K562 (cell line): ENCODE measurements at regions not wholly inside any gene's neighbourhood (a gene's known extent, or its start where the extent isn't known, plus 50 kb on each side); places are given as distances from the start of the nearest gene placed in this dataset.

Source experiments
- ATAC-seq: fragments of 200-7000 bp; cut with Tn5 transposase; 3 replicates; pipeline ENCODE4 v1.9.1; 2020; ENCODE audit warnings: moderate library complexity
- BruUV-seq: library from RNA; stranded (reverse); fragments of 400-500 nt; replicated peaks from 2 replicates; lab custom pipeline; 2021; lab: Mats Ljungman, UMichigan
- CTCF ChIA-PET: fragments of 300-600 bp; formaldehyde crosslinking; extraction: SDS; loops from one replicate; lab custom pipeline; 2021; ENCODE audit warnings: low intra/inter-chr PET ratio; lab: Yijun Ruan, JAX
- POLR2A ChIA-PET: fragments of 300-600, 350-650 bp; sonication (Branson Sonifier 250); formaldehyde crosslinking; extraction: SDS; loops from one replicate; lab custom pipeline; 2021; ENCODE audit warnings: antibody characterized with exemption, inconsistent platforms; lab: Yijun Ruan, JAX
- DNase-seq, 4 experiments: peaks; one replicate each; pipeline versions ENCODE4 v3.0.0 to v3.0.0-alpha.2; 2011 to 2018; ENCODE audit warnings: low spot score in 3 of 4, mixed read lengths in 3 of 4; ENCODE audit errors: extremely low read depth in 1 of 4
- FAIRE-seq: peaks from 2 replicates; lab custom pipeline; 2011; peaks lifted over from hg19 to GRCh38; lab: Jason Lieb, UNC
- H2AFZ ChIP-seq: 2 replicates; pipeline ENCODE4 v1.6.0; 2011; ENCODE audit warnings: low read depth, low read length, control low read depth, inconsistent platforms
- H3K27ac ChIP-seq: fragments of 200-600 bp; 3 replicates; pipeline ENCODE4 v1.8.0; 2011; ENCODE audit warnings: low read depth, mild to moderate bottlenecking, control low read depth, inconsistent platforms, low read length, moderate library complexity, mixed read lengths; ENCODE audit errors: extremely low read depth
- H3K27me3 ChIP-seq, 2 experiments: fragments of 300-600 bp in 1 of 2; 2 replicates in 1 of 2; 3 replicates in 1 of 2; pipeline versions ENCODE4 v1.6.0 to v1.8.0; 2011; ENCODE audit warnings: inconsistent platforms in 2 of 2, low read length in 2 of 2, mild to moderate bottlenecking in 1 of 2, mixed read lengths in 1 of 2, moderate library complexity in 1 of 2; ENCODE audit not compliant: control insufficient read depth in 2 of 2, insufficient read depth in 2 of 2
- H3K36me3 ChIP-seq: fragments of 300-600 bp; 3 replicates; pipeline ENCODE4 v1.8.0; 2011; ENCODE audit warnings: mild to moderate bottlenecking, low read length, inconsistent platforms; ENCODE audit not compliant: control insufficient read depth, insufficient read depth
- H3K4me1 ChIP-seq, 2 experiments: fragments of 200-600 bp in 1 of 2; replicated peaks in 1 of 2; 2 replicates in 1 of 2; 3 replicates in 1 of 2; pipeline versions ENCODE4 v1.5.1 to v1.8.0; 2011; ENCODE audit warnings: inconsistent platforms in 2 of 2, low read length in 2 of 2, mild to moderate bottlenecking in 1 of 2, mixed read lengths in 1 of 2, moderate library complexity in 1 of 2; ENCODE audit not compliant: control insufficient read depth in 2 of 2, insufficient read depth in 2 of 2
- H3K4me2 ChIP-seq: 2 replicates; pipeline ENCODE4 v1.6.1; 2011; ENCODE audit warnings: low read length, control low read depth, inconsistent platforms, mixed read lengths; ENCODE audit not compliant: insufficient read depth
- H3K4me3 ChIP-seq: fragments of 200-600 bp; sonication (generic), shearing (Covaris generic); 2 replicates; pipeline ENCODE4 v1.5.1; 2016; ENCODE audit warnings: control low read depth, inconsistent platforms
- H3K79me2 ChIP-seq: fragments of 200-600 bp; 3 replicates; pipeline ENCODE4 v1.8.0; 2011; ENCODE audit warnings: low read length, inconsistent platforms; ENCODE audit not compliant: control insufficient read depth, insufficient read depth
- H3K9ac ChIP-seq, 2 experiments: 2 replicates each; pipeline versions ENCODE4 v1.6.0 to v1.6.1; 2011; ENCODE audit warnings: low read depth in 2 of 2, low read length in 2 of 2, control low read depth in 1 of 2, inconsistent platforms in 1 of 2, mild to moderate bottlenecking in 1 of 2, mixed read lengths in 1 of 2; ENCODE audit not compliant: insufficient read depth in 1 of 2
- H3K9me1 ChIP-seq: one replicate; pipeline ENCODE4 v1.6.0; 2011; ENCODE audit warnings: inconsistent platforms, mild to moderate bottlenecking, low read length, moderate library complexity; ENCODE audit not compliant: control insufficient read depth, insufficient read depth
- H3K9me3 ChIP-seq: replicated peaks from 2 replicates; pipeline ENCODE4 v1.5.1; 2011; ENCODE audit warnings: low read depth, low read length, inconsistent platforms; ENCODE audit not compliant: control insufficient read depth, insufficient read depth
- H4K20me1 ChIP-seq: replicated peaks from 2 replicates; pipeline ENCODE4 v1.6.1; 2011; ENCODE audit warnings: low read length, inconsistent platforms, mixed read lengths; ENCODE audit not compliant: control insufficient read depth, insufficient read depth
- ARID3A ChIP-seq: IDR thresholded peaks from 2 replicates; pipeline ENCODE4 v1.6.1; 2012; ENCODE audit warnings: low read depth, low read length, improper control_type of control experiment, borderline replicate concordance
- EP400 ChIP-seq: fragments of 450-650 bp; IDR thresholded peaks from 2 replicates; pipeline ENCODE4 v1.6.1; 2017; ENCODE audit warnings: antibody characterized with exemption, mild to moderate bottlenecking, moderate library complexity
- EZH2 ChIP-seq: IDR thresholded peaks from 2 replicates; pipeline ENCODE4 v1.6.1; 2012; ENCODE audit warnings: low read depth, mild to moderate bottlenecking, inconsistent platforms, low read length, borderline replicate concordance
- GABPA ChIP-seq: fragments of 200-800 bp; sonication (Bioruptor generic); conservative IDR thresholded peaks from 2 replicates; pipeline ENCODE4 v1.6.1; 2016; ENCODE audit warnings: low read depth, missing genetic modification characterization, missing compliant biosample characterization
- KAT7 ChIP-seq: sonication (generic); formaldehyde crosslinking; IDR thresholded peaks from 2 replicates; pipeline ENCODE4 v1.8.0; 2022; ENCODE audit warnings: missing genetic modification reagents, mild to moderate bottlenecking, borderline replicate concordance
- MEF2D ChIP-seq: conservative IDR thresholded peaks from 2 replicates; pipeline ENCODE4 v1.6.1; 2016; ENCODE audit warnings: low read depth, missing genetic modification characterization, missing compliant biosample characterization
- MTA1 ChIP-seq: fragments of 450-650 bp; IDR thresholded peaks from 2 replicates; pipeline ENCODE4 v1.6.1; 2017; ENCODE audit warnings: borderline replicate concordance
- NUFIP1 ChIP-seq: fragments of 450-650 bp; IDR thresholded peaks from 2 replicates; pipeline ENCODE4 v1.6.1; 2018; ENCODE audit not compliant: partially characterized antibody
- PCBP1 ChIP-seq: fragments of 200-400 bp; formaldehyde crosslinking; IDR thresholded peaks from 2 replicates; pipeline ENCODE4 v1.6.1; 2018; ENCODE audit warnings: mild to moderate bottlenecking, low read depth, low read length; ENCODE audit not compliant: poor library complexity, severe bottlenecking
- PCBP2 ChIP-seq: fragments of 200-400 bp; formaldehyde crosslinking; IDR thresholded peaks from 2 replicates; pipeline ENCODE4 v1.6.1; 2018; ENCODE audit warnings: low read length, low read depth, mild to moderate bottlenecking, moderate library complexity; ENCODE audit not compliant: poor library complexity, severe bottlenecking
- TAL1 ChIP-seq: fragments of 450-650 bp; IDR thresholded peaks from 2 replicates; pipeline ENCODE4 v1.6.1; 2016; ENCODE audit warnings: mild to moderate bottlenecking
- TEAD1 ChIP-seq, 2 experiments: fragments of 450-650 bp in 1 of 2; sonication (generic) in 1 of 2; formaldehyde crosslinking; IDR thresholded peaks; 2 replicates each; pipeline versions ENCODE4 v1.4.0 to v1.8.0; 2020 to 2022; ENCODE audit warnings: mild to moderate bottlenecking in 2 of 2, missing genetic modification reagents in 1 of 2
- ZFP36 ChIP-seq: fragments of 150-350 bp; IDR thresholded peaks from 2 replicates; pipeline ENCODE4 v1.6.1; 2018; ENCODE audit warnings: low read length, low read depth; ENCODE audit not compliant: partially characterized antibody
- ZNF224 ChIP-seq: sonication (generic); formaldehyde crosslinking; IDR thresholded peaks from 2 replicates; pipeline ENCODE4 v1.8.0; 2022; ENCODE audit warnings: mild to moderate bottlenecking, missing genetic modification reagents
- ZNF274 ChIP-seq: IDR thresholded peaks from 2 replicates; pipeline ENCODE4 v1.6.1; 2011; ENCODE audit warnings: low read depth, mild to moderate bottlenecking, low read length, moderate library complexity, borderline replicate concordance
- ZNF561 ChIP-seq: fragments of 450-650 bp; formaldehyde crosslinking; conservative IDR thresholded peaks from 2 replicates; pipeline ENCODE4 v1.4.0; 2020; ENCODE audit warnings: mild to moderate bottlenecking, moderate library complexity
- ZNF644 ChIP-seq: fragments of 200-800 bp; sonication (Bioruptor generic); IDR thresholded peaks from 2 replicates; pipeline ENCODE4 v1.6.1; 2016; ENCODE audit warnings: low read depth, missing genetic modification characterization, missing compliant biosample characterization
- WGBS: fragments of 100-300 bp; shearing (Covaris generic); methylation state at CpG from one replicate; pipeline ENCODE4 v1.1.6; 2016; ENCODE audit warnings: low coverage, mixed read lengths; ENCODE audit not compliant: insufficient coverage; ENCODE audit errors: missing lambda C conversion rate; 5-methylcytosine and 5-hydroxymethylcytosine counted together
- in situ Hi-C: fragments of 300-500 bp; cut with MboI; formaldehyde crosslinking; loops from 4 replicates; pipeline ENCODE4 v1.15.0; 2018; ENCODE audit warnings: inconsistent platforms, mixed read lengths
- intact Hi-C: fragments of 100-400 bp; cut with micrococcal nuclease; formaldehyde crosslinking; loops from 2 replicates; pipeline ENCODE4 v1.14.2; 2022
- TF ChIP-seq, protein P1 (sequence below): fragments of 250-450 bp; sonication (Bioruptor Pico); IDR thresholded peaks from 2 replicates; pipeline ENCODE4 v1.4.0; 2020

DNA sequence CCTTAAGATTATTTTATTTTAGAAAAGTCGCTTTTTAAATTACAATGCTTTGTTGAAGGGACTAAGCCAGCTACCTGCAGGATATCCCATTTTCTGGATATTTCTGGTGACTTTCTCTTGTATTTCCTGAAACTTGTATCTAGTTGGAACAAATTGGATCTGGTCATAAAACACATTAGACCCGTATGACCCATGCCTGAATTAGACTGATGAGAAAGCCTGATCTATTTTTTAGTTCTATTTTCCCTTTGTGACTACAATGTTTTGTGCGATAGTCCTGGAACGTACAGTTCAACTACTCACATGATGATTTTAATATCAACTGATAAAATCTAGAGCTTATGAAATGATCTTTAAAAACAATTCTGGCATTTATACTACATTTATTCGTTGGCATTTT is 151.8 kb downstream of the RHOU start:
- Histone ChIP-seq H3K9me3 (no peaks in the 10 kb centered on the region), H3K9me1 (no peaks in the 10 kb centered on the region), H3K9ac (no peak overlapping the region), H3K4me1 (no peaks in the 10 kb centered on the region), H2AFZ (no peak overlapping the region), H3K4me2 (no peak overlapping the region), H3K27ac (no peak overlapping the region), H3K36me3 (no peaks in the 10 kb centered on the region), H4K20me1 (no peaks in the 10 kb centered on the region), H3K79me2 (no peaks in the 10 kb centered on the region), H3K27me3 (peaks cover 2 to 4% of the 10 kb centered on the region in 2 experiments; a peak in 2 of 5 replicates), H3K4me3 (no peak overlapping the region)
- intact Hi-C loops (no loop called here), in situ Hi-C loops (no loop called here)
- DNase-seq (no peak), FAIRE-seq (no peak), ATAC-seq (no peak)
- WGBS: 12% methylated on average over 5 of the region's 5 CpGs
- CTCF ChIA-PET: no interaction called here
- BruUV-seq: no TSS peak
- POLR2A ChIA-PET: no interaction called here
- TF ChIP-seq ZFP36 (no peak), EP400 (no peak), TAL1 (no peak), ZNF561 (CRISPR knock-in tag) (no peak), KAT7 (no peak), ARID3A (no peak), ZNF644 (tag) (no peak), EZH2 (no peak), PCBP1 (no peak), PCBP2 (no peak), NUFIP1 (no peak), ZNF224 (CRISPR knock-in tag) (no peak), GABPA (tag) (no peak), ZNF274 (no peak), TEAD1 (CRISPR knock-in tag; IDR thresholded peaks at IDR 0.05) (no peak), MTA1 (no peak), MEF2D (tag) (no peak)
- TF ChIP-seq, protein P1, sequence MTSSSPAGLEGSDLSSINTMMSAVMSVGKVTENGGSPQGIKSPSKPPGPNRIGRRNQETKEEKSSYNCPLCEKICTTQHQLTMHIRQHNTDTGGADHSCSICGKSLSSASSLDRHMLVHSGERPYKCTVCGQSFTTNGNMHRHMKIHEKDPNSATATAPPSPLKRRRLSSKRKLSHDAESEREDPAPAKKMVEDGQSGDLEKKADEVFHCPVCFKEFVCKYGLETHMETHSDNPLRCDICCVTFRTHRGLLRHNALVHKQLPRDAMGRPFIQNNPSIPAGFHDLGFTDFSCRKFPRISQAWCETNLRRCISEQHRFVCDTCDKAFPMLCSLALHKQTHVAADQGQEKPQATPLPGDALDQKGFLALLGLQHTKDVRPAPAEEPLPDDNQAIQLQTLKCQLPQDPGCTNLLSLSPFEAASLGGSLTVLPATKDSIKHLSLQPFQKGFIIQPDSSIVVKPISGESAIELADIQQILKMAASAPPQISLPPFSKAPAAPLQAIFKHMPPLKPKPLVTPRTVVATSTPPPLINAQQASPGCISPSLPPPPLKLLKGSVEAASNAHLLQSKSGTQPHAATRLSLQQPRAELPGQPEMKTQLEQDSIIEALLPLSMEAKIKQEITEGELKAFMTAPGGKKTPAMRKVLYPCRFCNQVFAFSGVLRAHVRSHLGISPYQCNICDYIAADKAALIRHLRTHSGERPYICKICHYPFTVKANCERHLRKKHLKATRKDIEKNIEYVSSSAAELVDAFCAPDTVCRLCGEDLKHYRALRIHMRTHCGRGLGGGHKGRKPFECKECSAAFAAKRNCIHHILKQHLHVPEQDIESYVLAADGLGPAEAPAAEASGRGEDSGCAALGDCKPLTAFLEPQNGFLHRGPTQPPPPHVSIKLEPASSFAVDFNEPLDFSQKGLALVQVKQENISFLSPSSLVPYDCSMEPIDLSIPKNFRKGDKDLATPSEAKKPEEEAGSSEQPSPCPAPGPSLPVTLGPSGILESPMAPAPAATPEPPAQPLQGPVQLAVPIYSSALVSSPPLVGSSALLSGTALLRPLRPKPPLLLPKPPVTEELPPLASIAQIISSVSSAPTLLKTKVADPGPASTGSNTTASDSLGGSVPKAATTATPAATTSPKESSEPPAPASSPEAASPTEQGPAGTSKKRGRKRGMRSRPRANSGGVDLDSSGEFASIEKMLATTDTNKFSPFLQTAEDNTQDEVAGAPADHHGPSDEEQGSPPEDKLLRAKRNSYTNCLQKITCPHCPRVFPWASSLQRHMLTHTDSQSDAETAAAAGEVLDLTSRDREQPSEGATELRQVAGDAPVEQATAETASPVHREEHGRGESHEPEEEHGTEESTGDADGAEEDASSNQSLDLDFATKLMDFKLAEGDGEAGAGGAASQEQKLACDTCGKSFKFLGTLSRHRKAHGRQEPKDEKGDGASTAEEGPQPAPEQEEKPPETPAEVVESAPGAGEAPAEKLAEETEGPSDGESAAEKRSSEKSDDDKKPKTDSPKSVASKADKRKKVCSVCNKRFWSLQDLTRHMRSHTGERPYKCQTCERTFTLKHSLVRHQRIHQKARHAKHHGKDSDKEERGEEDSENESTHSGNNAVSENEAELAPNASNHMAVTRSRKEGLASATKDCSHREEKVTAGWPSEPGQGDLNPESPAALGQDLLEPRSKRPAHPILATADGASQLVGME (CRISPR knock-in tag): no peak
